ENCODE measurements at regions not wholly inside any gene's neighbourhood (a gene's known extent, or its start where the extent isn't known, plus 50 kb on each side); places are given as distances from the start of the nearest gene placed in this dataset.

- POLR2A ChIA-PET = interaction anchor here (0.8 kb wide), 1 partner anchor 682 kb away, joined by 3 read pairs; no protein-coding TSS in a partner anchor
- H3K9me3 ChIP-seq (replicated peaks; ENCODE audit: control insufficient read depth, insufficient read depth, low read depth, low read length) = no peaks in the 10 kb centered on the region
- intact Hi-C loops (cut with micrococcal nuclease) = no loop called here
- FAIRE-seq = no peak
- no peaks in the 10 kb centered on the region for H3K27me3 ChIP-seq (ENCODE audit: control insufficient read depth in 2 of 2, insufficient read depth in 2 of 2, low read length in 2 of 2)
- H4K20me1 ChIP-seq (replicated peaks; ENCODE audit: control insufficient read depth, insufficient read depth, low read length) = no peaks in the 10 kb centered on the region
- H2AFZ ChIP-seq (ENCODE audit: low read depth, low read length) = no peak overlapping the region
- no peak overlapping the region for H3K4me2 ChIP-seq (ENCODE audit: insufficient read depth, low read length)
- H3K27ac ChIP-seq (ENCODE audit: extremely low read depth, low read depth, low read length) = no peak overlapping the region
- TF ChIP-seq ZBTB33 (CRISPR knock-in tag; IDR thresholded peaks at IDR 0.05) (no peak), LEF1 (IDR thresholded peaks at IDR 0.05) (no peak), NCOA2 (IDR thresholded peaks at IDR 0.05; ENCODE audit: partially characterized antibody in 2 of 2) (no peak), ZNF280A (IDR thresholded peaks at IDR 0.05; ENCODE audit: low read depth, partially characterized antibody) (no peak), USF2 (CRISPR knock-in tag; IDR thresholded peaks at IDR 0.05) (no peak), SNRNP70 (optimal IDR thresholded peaks at IDR 0.05; ENCODE audit: low read depth, low read length) (no peak), CCAR2 (IDR thresholded peaks at IDR 0.05; ENCODE audit: low read depth, low read length) (no peak), POLR3G (IDR thresholded peaks at IDR 0.05; ENCODE audit: extremely low read depth, insufficient read length, insufficient replicate concordance) (no peak), ZNF318 (IDR thresholded peaks at IDR 0.05; ENCODE audit: borderline replicate concordance in 1 of 2, low read depth in 1 of 2) (no peak)
- no TSS peak for BruUV-seq (replicated peaks)
- WGBS (ENCODE audit: insufficient coverage, low coverage, missing lambda C conversion rate) = 0% methylated on average over 1 of the region's 1 CpG
- no peaks in the 10 kb centered on the region for H3K79me2 ChIP-seq (ENCODE audit: control insufficient read depth, insufficient read depth, low read length)
- in situ Hi-C loops (cut with MboI) = no loop called here
- no peak overlapping the region for H3K9ac ChIP-seq (ENCODE audit: insufficient read depth in 1 of 2, low read depth in 2 of 2, low read length in 2 of 2)
- H3K4me3 ChIP-seq = no peak overlapping the region
- no peaks in the 10 kb centered on the region for H3K4me1 ChIP-seq (replicated peaks in 1 of 2; ENCODE audit: control insufficient read depth in 2 of 2, insufficient read depth in 2 of 2, low read length in 2 of 2)
- H3K9me1 ChIP-seq (ENCODE audit: control insufficient read depth, insufficient read depth, low read length) = no peaks in the 10 kb centered on the region
- no peak for ATAC-seq
- DNase-seq (ENCODE audit: extremely low read depth in 1 of 4, low spot score in 3 of 4) = no peak
- CTCF ChIA-PET (ENCODE audit: low intra/inter-chr PET ratio) = no interaction called here
- H3K36me3 ChIP-seq (ENCODE audit: control insufficient read depth, insufficient read depth, low read length) = no peaks in the 10 kb centered on the region
These were observed 674.5 kb upstream of the NECTIN3 start for GRCh38 chr3:110397115-110397514.

Data from K562 (cell line).